Astrocyte of the cerebellum (primary cell): ENCODE measurements at regions not wholly inside any gene's neighbourhood (a gene's known extent, or its start where the extent isn't known, plus 50 kb on each side); places are given as distances from the start of the nearest gene placed in this dataset.
"Not testable (repeated sequence)": the region's sequence is repeated elsewhere in the genome, so short reads cannot be mapped to it uniquely, and the experiment has no call there.

Experiments
- DNase-seq: peaks from one replicate; pipeline ENCODE4 v3.0.0-alpha.2; 2011; ENCODE audit warnings: low read depth
- H3K4me3 ChIP-seq: 2 replicates; pipeline ENCODE4 v1.5.1; 2011; ENCODE audit warnings: mild to moderate bottlenecking, low read depth, low read length, moderate library complexity
- CTCF ChIP-seq: IDR thresholded peaks from 2 replicates; pipeline ENCODE4 v1.5.1; 2012; ENCODE audit warnings: low read length, low read depth, moderate library complexity, mild to moderate bottlenecking; ENCODE audit errors: missing control alignments
- in situ Hi-C: cut with HindIII; loops from 2 replicates; pipeline ENCODE4 v1.10.0; 2017; ENCODE audit warnings: low sequenced_read_pairs

GRCh38 chr1:214862421-214862820 lies 220.1 kb upstream of the KCNK2 start:
- TF ChIP-seq CTCF, result no peak
- no peak overlapping the region for H3K4me3 ChIP-seq
- no peak for DNase-seq
- in situ Hi-C loops, result no loop called here

GRCh38 chr1:214864896-214865688 lies 217.4 kb upstream of the KCNK2 start:
- TF ChIP-seq CTCF, result no peak
- peak; percentile 46 for DNase-seq
- in situ Hi-C loops, result no loop called here
- no peak overlapping the region for H3K4me3 ChIP-seq

GRCh38 chr1:214870426-214870825 lies 212.1 kb upstream of the KCNK2 start:
- DNase-seq, H3K4me3 ChIP-seq, in situ Hi-C loops: not testable (repeated sequence)

- H3K4me3 ChIP-seq, result no peak overlapping the region
- no peak for DNase-seq
- no peak for TF ChIP-seq CTCF
- in situ Hi-C loops, result no loop called here
Observed at GRCh38 chr1:214880956-214881355, 201.6 kb upstream of the KCNK2 start.

- DNase-seq, result no peak
- in situ Hi-C loops, result no loop called here
- no peak overlapping the region for H3K4me3 ChIP-seq
- TF ChIP-seq CTCF, result no peak
Observed at GRCh38 chr1:214882616-214883015, 199.9 kb upstream of the KCNK2 start.

GRCh38 chr1:214895011-214895600 lies 187.4 kb upstream of the KCNK2 start:
- in situ Hi-C loops, result no loop called here
- DNase-seq, result no peak
- H3K4me3 ChIP-seq, result no peak overlapping the region
- TF ChIP-seq CTCF, result no peak

- no peak for DNase-seq
- H3K4me3 ChIP-seq, result no peak overlapping the region
- in situ Hi-C loops, result no loop called here
- TF ChIP-seq CTCF, result no peak
Observed at GRCh38 chr1:214896921-214897320, 185.6 kb upstream of the KCNK2 start.
